ENCODE measurements at regions not wholly inside any gene's neighbourhood (a gene's known extent, or its start where the extent isn't known, plus 50 kb on each side); places are given as distances from the start of the nearest gene placed in this dataset.
"Not testable (repeated sequence)": the region's sequence is repeated elsewhere in the genome, so short reads cannot be mapped to it uniquely, and the experiment has no call there.

DNA sequence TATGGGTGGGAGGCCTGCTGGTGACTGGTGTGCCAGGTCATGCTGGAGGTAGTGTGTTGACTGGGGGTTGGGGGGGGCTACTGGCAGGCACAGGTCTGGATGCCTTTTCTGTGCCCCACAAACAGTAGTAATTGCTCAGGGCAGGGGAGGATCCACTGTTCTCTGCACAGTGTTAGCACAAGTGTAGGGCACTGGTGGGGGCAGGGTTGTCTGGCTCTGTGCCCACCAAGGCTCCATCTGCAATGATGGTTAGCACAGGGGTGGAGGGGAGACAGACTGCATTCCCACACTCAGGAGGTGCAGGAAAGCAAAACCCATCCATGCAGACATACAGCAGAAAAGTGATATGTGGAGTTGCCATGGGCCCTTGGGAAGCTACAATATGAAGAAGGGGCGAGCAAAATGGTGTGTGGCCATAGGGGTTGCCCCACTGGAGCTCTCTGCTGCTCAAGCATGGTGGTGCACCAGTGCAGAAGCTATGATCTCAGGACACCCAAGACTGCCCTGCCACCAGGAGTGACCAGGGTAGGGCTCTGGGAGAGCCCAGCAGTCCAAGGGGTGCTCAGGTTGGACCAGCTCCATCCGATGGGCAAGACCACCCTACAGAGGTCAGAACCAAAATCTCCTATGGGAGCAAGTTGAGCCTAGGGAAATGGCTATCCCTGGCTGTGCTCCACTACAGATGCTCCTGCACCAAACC, 122.2 kb upstream of the KCTD3 start:
- Mint-ChIP-seq H3K4me1 (no peaks in the 10 kb centered on the region), H3K27me3 (ENCODE audit: insufficient read depth, low read depth) (peaks cover 2% of the 10 kb centered on the region), H3K27ac (no peak overlapping the region), H3K36me3 (no peaks in the 10 kb centered on the region), H3K4me3 (no peak overlapping the region), H3K9me3 (peaks cover 3% of the 10 kb centered on the region)
- TF ChIP-seq CTCF (IDR thresholded peaks at IDR 0.05), result no peak
- TF ChIP-seq EZH2phosphoT487 (IDR thresholded peaks at IDR 0.05), result no peak
- TF ChIP-seq EZH2 (IDR thresholded peaks at IDR 0.05), result no peak
- H2AFZ ChIP-seq (replicated peaks), result no peak overlapping the region
- H3K4me1 ChIP-seq, result no peaks in the 10 kb centered on the region
- H3K27me3 ChIP-seq, result no peaks in the 10 kb centered on the region
- DNase-seq (ENCODE audit: low spot score), result no peak
- H3K4me2 ChIP-seq, result no peak overlapping the region
- H4K20me1 ChIP-seq (ENCODE audit: low read depth), result no peaks in the 10 kb centered on the region
- no peaks in the 10 kb centered on the region for H3F3A ChIP-seq (ENCODE audit: low read depth)
- H3K27ac ChIP-seq, result no peak overlapping the region
- H3K4me3 ChIP-seq, result no peak overlapping the region
- H3K36me3 ChIP-seq, result no peaks in the 10 kb centered on the region
- H3K9ac ChIP-seq, result no peak overlapping the region
- no peaks in the 10 kb centered on the region for H3K79me2 ChIP-seq (ENCODE audit: low read depth)
- no peaks in the 10 kb centered on the region for H3K9me3 ChIP-seq (ENCODE audit: low read depth)

GRCh38 chr1:215448014-215448413, 119.1 kb upstream of the KCTD3 start:
- not testable (repeated sequence) for H3K27ac Mint-ChIP-seq, H3K4me1 ChIP-seq

DNA sequence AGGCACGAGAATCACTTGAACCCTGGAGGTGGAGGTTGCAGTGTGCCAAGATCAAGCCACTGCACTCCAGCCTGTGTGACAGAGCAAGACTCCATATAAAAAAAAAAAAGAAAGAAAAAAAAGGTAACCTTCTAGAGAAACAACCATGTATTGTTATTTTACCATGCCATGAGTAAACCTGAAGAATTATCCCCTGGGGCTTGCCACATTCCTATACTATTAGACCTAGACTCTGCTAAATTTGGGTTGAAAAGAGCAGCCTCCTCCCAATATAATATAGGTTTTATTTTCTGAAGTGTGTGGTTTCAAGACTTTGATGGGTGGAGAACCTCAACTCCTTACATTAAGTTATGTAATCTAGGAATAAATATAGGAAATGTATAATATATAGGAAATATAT, 118.0 kb upstream of the KCTD3 start:
- not testable (repeated sequence) for H3K9me3 Mint-ChIP-seq

More at GRCh38 chr1:215448014-215448413, 119.1 kb upstream of the KCTD3 start:
- H4K20me1 ChIP-seq (ENCODE audit: low read depth); H3K36me3 ChIP-seq; H3K4me3 ChIP-seq; H3K36me3 Mint-ChIP-seq; H3K27me3 ChIP-seq; H3K9me3 Mint-ChIP-seq; H3K27ac ChIP-seq; H3K27me3 Mint-ChIP-seq (ENCODE audit: insufficient read depth, low read depth); H3K4me1 Mint-ChIP-seq; H3K9ac ChIP-seq; H3F3A ChIP-seq (ENCODE audit: low read depth); H2AFZ ChIP-seq (replicated peaks); H3K9me3 ChIP-seq (ENCODE audit: low read depth); H3K4me3 Mint-ChIP-seq; H3K79me2 ChIP-seq (ENCODE audit: low read depth); DNase-seq (ENCODE audit: low spot score); H3K4me2 ChIP-seq: not testable (repeated sequence)

DNA sequence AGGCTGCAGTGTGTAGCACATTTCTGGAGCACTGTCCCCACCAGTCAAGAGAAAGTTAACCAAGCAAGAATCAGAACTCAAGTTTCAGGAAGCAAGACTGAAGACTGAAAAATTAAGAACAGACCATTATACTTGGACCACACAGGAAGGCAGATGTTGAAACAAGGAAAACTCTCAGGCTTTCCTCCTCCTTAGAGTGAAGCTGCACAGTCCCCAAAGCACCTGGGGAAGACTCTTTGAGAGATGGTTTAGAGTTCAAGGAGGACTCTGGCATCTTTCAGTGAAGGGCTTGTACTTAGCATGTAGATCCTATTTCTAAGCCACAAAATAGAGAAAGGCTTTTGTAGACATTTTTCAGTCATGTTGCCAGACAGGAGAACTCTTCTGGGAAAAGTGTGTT, 113.7 kb upstream of the KCTD3 start:
- TF ChIP-seq EZH2phosphoT487 (IDR thresholded peaks at IDR 0.05), result no peak
- no peak for TF ChIP-seq CTCF (IDR thresholded peaks at IDR 0.05)
- no peak for TF ChIP-seq EZH2 (IDR thresholded peaks at IDR 0.05)
- no peak for DNase-seq (ENCODE audit: low spot score)
- Mint-ChIP-seq H3K9me3 (no peaks in the 10 kb centered on the region), H3K36me3 (no peaks in the 10 kb centered on the region), H3K4me3 (no peak overlapping the region), H3K27me3 (ENCODE audit: insufficient read depth, low read depth) (no peaks in the 10 kb centered on the region), H3K27ac (no peak overlapping the region), H3K4me1 (peaks cover 4% of the 10 kb centered on the region)
- Histone ChIP-seq H3F3A (ENCODE audit: low read depth) (no peaks in the 10 kb centered on the region), H3K9me3 (ENCODE audit: low read depth) (no peaks in the 10 kb centered on the region), H3K36me3 (no peaks in the 10 kb centered on the region), H3K4me1 (no peaks in the 10 kb centered on the region), H3K4me3 (no peak overlapping the region), H3K4me2 (no peak overlapping the region), H4K20me1 (ENCODE audit: low read depth) (no peaks in the 10 kb centered on the region), H3K9ac (no peak overlapping the region), H3K79me2 (ENCODE audit: low read depth) (no peaks in the 10 kb centered on the region), H2AFZ (replicated peaks) (no peak overlapping the region), H3K27ac (no peak overlapping the region), H3K27me3 (no peaks in the 10 kb centered on the region)

More for the DNA sequence above, 118.0 kb upstream of the KCTD3 start:
- not testable (repeated sequence) for H3K9me3 ChIP-seq (ENCODE audit: low read depth); H3F3A ChIP-seq (ENCODE audit: low read depth); H3K27me3 Mint-ChIP-seq (ENCODE audit: insufficient read depth, low read depth); H3K4me2 ChIP-seq; H3K4me3 ChIP-seq; H3K27ac Mint-ChIP-seq; H3K9ac ChIP-seq; H3K36me3 ChIP-seq; DNase-seq (ENCODE audit: low spot score); H3K4me3 Mint-ChIP-seq; H2AFZ ChIP-seq (replicated peaks); H3K36me3 Mint-ChIP-seq; H3K4me1 ChIP-seq; H3K4me1 Mint-ChIP-seq; H3K27me3 ChIP-seq; H3K27ac ChIP-seq; H3K79me2 ChIP-seq (ENCODE audit: low read depth); H4K20me1 ChIP-seq (ENCODE audit: low read depth)
